OCI-M1 (cell line): ENCODE measurements at regions not wholly inside any gene's neighbourhood (a gene's known extent, or its start where the extent isn't known, plus 50 kb on each side); places are given as distances from the start of the nearest gene placed in this dataset.

ENCODE experiments used
- DNase-seq: peaks from one replicate; lab custom pipeline; 2025; lab: John Stamatoyannopoulos, UW

- no peak for DNase-seq
These were observed 71.0 kb downstream of the AQP4 start for GRCh38 chr18:26794230-26795101.

- no peak for DNase-seq
These were observed 72.8 kb downstream of the AQP4 start for GRCh38 chr18:26792661-26793060.

- DNase-seq, result no peak
These were observed 73.8 kb downstream of the AQP4 start for GRCh38 chr18:26791676-26792075.

GRCh38 chr18:26784599-26784998 is 80.9 kb downstream of the AQP4 start:
- DNase-seq, result no peak

- DNase-seq, result no peak
These were observed 82.3 kb downstream of the AQP4 start for GRCh38 chr18:26783170-26783569.

GRCh38 chr18:26780520-26781325 is 84.8 kb downstream of the AQP4 start:
- peak; percentile 13 for DNase-seq

- no peak for DNase-seq
These were observed 87.5 kb downstream of the AQP4 start for GRCh38 chr18:26778054-26778393.

GRCh38 chr18:26777351-26778053 is 88.0 kb downstream of the AQP4 start:
- DNase-seq, result no peak

GRCh38 chr18:26772691-26773090 is 92.8 kb downstream of the AQP4 start:
- DNase-seq, result no peak

GRCh38 chr18:26771524-26771923 is 94.0 kb downstream of the AQP4 start:
- peak; percentile 13 for DNase-seq

GRCh38 chr18:26768385-26768784 is 97.1 kb downstream of the AQP4 start:
- no peak for DNase-seq

GRCh38 chr18:26765498-26765897 is 100.0 kb downstream of the AQP4 start:
- no peak for DNase-seq

GRCh38 chr18:26764586-26764985 is 100.9 kb downstream of the AQP4 start:
- DNase-seq, result no peak

- no peak for DNase-seq
These were observed 101.3 kb downstream of the AQP4 start for GRCh38 chr18:26764177-26764576.

- peak; percentile 13 for DNase-seq
These were observed 101.9 kb downstream of the AQP4 start for GRCh38 chr18:26763446-26764110.

- no peak for DNase-seq
These were observed 108.1 kb downstream of the AQP4 start for GRCh38 chr18:26757263-26758019.

GRCh38 chr18:26756556-26756955 is 109.0 kb downstream of the AQP4 start:
- no peak for DNase-seq

GRCh38 chr18:26746826-26747475 is 118.6 kb downstream of the AQP4 start:
- DNase-seq, result peak; percentile 51

GRCh38 chr18:26746398-26746797 is 119.1 kb downstream of the AQP4 start:
- peak; percentile 56 for DNase-seq

- no peak for DNase-seq
These were observed 120.0 kb downstream of the AQP4 start for GRCh38 chr18:26745288-26746181.
